Stimulated activated CD4-positive, alpha-beta T cell treated with anti-CD3 and anti-CD28 coated beads, Interleukin-2, amount 100 ng/mL, for 24 hours (primary cell): ENCODE measurements at regions not wholly inside any gene's neighbourhood (a gene's known extent, or its start where the extent isn't known, plus 50 kb on each side); places are given as distances from the start of the nearest gene placed in this dataset.
A peak's percentile ranks its signal among the peaks of the same experiment; 100 is the strongest.

ENCODE experiments used
- DNase-seq, 2 donors: peaks; one replicate each; pipeline ENCODE4 v3.0.0-alpha.2; 2020

DNA sequence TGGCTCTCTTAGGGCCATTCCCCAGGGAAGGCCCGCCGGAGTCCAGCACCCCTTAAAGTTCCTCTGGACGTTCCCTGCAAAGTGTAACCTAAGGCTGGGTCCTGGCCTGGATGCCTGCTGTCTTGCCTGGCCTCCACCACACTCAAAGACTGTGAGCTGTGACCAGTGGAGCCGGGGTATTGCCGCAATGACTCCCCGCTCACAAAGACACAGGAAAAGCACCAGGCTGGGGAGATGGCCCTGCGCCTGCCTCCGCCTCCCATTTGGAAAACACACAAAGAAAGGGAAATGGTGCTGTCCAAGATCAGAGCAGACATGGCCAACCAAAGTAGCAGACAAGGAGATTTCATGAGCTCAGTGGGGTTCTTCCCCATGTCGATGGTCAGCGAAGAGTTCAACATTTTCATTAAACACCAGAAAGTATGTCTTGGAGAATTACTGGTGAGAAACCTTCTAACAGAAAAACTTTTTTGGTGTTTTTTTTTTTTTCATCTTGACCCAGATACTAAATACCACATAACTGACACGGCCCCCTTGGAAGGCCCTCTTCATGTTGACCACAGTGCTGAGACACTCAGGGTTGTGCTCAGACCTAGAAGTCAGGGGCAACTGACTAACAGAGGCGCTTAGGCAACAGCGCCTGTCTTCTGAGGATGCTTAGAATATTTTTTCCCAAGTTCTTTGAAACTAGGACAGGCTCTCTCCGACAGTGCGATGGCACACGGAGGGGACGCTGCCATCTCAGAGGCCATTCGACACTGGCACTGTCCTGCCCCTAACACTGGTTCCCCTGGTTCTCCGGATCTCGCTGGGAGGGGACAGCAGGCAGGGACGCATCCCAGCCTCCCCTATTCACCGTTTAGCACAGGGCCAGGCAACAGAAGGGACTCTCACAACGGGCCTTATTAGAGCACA is 226.4 kb upstream of the ID2 start:
- DNase-seq, result no peak

GRCh38 chr2:8456151-8457091 is 225.4 kb upstream of the ID2 start:
- DNase-seq, result peak; percentile 56 to 58

DNA sequence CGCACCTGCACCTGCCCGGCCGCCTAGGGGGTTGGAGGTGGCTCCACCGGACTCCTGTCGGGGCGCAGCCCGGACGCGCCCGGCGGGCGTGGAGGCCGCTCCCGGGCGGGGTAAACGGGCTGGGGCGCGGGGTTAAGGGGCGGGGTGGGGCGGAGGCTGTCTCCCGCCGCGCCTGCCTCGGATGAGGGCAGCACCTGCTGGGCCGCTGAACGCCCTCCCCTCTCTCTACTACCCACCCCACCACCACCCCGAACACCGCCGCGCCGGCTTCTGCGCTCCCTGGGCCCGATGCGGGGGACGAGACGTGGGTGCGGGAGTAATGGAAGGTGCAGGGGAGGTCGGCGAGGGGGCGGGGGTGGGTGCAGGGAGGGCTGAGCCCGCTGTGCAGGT is 224.8 kb upstream of the ID2 start:
- DNase-seq, result peak in 1 of 2 donors; percentile 30

DNA sequence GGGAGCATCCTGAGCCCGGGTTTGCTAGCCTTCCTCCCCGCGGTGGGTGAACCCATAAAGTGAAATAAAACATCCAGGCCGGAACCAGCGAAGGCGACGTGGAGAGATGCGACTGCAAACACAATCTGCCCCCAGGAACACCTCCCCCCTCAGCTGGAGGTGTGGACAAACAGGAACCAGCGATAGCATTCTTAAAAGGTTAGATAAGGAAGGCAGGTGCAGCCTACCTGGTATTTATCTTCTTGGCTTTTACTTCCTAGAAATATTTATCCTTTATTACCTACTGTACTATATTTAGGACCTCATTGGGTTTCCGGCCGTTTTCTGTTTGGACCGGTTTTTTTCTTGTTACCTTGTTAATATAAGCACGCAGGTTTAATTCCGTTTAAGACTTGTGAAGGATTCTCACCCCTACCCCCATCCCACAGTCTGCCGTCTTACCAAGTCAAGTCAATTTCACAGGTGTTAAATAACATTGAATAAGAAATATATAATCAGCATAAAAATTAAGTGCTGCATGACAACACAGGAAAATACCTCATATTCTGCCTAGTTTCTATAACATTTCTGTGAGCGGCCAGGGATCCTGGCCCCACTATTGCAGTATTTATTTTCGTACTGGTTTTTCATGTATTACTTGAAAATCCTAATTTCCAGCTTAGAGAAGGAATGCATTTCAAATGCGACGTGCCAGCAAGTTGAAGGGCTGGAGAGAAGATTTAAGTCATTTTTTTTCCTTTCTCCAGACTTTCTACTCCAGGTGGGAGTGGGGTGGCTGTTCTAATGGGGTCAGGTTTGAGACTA is 224.0 kb upstream of the ID2 start:
- DNase-seq, result no peak

DNA sequence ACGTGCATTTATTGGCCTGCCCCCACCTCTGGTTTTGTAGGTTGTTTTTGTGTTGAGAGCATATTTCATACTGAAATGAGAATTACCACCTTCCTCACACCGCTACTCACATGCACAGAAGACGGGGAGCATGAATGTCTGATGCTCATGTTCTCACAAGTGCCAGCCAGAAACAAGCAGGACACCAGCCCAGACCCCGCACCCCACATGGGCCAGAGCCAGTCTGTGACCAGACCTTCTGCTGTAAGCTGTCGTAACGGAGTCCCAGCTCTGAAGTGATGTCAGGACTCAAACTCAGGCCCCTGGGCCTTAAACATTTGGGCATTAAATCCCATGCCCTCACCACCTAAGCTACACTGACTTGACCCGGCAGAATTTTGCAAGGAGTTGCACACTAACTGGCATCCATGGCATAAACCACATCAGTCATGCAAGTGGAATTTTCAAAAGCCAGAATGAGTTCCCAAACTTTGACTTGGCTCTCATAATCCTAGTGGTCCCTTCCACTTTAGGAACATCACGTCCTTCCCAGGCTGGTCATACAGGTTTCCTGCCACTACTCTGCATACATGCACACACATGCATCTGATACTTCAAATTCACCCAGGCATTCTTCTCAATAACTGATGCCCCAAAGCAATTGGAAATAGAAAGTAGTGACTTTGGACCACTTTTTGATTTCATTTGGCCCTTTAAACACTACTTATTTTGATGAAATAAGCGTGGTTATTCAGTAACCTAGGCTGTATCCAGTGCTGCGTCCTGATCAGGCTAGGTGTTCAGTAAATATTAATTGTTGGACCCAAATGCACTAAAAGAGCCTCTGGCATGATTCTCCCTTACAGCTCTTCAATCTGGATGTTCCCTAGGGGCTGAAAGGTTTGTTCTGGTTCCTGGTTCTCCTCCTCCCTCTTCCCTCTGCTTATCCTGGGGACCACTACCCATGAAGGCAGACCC is 223.1 kb upstream of the ID2 start:
- no peak for DNase-seq

- no peak for DNase-seq
Measured at GRCh38 chr2:8459474-8459873, 222.4 kb upstream of the ID2 start.

GRCh38 chr2:8461341-8461740 is 220.5 kb upstream of the ID2 start:
- no peak for DNase-seq

- DNase-seq, result no peak
Measured at GRCh38 chr2:8462280-8462679, 219.6 kb upstream of the ID2 start.

DNA sequence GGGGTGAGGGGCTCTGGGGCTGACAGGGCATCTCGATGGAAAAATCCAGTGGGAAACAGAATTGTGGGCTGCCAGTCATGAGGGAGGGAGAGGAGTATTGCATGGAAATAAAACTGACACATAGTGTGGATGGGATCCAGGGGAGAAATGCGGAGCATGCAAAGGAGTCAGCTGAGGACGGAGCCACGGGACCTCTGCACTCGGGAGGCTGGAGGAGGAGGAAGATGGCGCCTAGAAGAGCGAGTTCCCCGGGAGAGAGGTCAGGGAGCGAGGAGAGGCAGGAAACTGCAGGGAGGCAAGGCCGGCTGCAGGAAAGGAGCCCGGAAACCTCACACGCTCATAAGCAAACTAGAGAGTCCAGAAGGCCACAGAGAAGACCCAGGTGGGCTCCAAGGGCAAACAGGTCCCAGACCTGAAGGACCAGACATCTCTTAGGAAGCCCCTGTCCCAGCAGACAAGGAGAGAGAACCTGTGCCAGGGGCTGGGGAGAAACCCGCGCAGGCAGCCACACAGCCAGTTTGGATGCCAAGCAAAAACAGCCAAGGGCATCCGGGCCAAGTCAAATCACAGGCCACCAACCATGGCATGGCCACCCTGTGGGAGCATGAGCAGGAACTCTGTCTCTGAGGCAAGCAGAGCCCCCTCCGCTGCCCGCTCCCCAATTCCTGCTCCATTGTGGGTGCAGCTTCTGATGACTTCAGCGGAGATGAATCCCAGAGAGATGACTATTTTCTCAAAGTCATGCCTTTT is 218.8 kb upstream of the ID2 start:
- DNase-seq, result no peak

GRCh38 chr2:8465560-8465959 is 216.3 kb upstream of the ID2 start:
- DNase-seq, result no peak

DNA sequence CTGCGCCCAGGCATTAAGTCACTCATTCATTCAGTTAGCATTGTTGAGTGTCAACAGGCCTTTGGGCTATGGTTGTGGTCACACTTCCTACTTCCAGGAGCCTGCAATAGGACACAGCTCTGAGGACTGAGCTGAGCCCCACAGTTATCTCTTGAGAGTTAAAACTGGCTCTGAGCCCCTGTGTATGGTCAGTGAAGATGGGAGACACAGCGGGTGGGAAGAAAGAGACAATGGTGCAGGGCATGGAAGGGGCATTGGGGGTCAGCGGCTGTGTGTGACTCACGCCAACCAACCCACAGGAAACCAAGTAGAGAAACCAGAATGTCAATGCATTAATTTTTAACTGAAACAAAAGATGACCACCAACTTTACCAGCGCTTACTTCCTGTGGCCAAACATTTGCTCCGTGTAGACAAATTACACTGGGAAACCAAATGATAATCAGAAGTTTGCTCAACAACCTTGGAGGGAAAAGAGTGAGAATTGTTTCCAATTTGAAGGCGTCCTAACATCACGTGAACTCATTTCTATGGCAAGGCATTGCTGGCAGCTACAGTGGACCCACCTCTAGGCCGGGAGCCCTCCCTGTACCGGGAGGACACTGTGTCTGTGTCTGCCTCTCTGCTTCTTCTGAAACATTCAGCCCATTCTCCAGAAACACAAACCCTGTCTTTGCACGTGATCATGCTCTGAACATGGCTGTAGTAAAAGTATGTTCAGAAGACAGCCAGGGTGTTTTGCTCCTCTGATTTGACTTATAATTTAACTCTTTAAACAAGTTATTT is 212.0 kb upstream of the ID2 start:
- no peak for DNase-seq

DNA sequence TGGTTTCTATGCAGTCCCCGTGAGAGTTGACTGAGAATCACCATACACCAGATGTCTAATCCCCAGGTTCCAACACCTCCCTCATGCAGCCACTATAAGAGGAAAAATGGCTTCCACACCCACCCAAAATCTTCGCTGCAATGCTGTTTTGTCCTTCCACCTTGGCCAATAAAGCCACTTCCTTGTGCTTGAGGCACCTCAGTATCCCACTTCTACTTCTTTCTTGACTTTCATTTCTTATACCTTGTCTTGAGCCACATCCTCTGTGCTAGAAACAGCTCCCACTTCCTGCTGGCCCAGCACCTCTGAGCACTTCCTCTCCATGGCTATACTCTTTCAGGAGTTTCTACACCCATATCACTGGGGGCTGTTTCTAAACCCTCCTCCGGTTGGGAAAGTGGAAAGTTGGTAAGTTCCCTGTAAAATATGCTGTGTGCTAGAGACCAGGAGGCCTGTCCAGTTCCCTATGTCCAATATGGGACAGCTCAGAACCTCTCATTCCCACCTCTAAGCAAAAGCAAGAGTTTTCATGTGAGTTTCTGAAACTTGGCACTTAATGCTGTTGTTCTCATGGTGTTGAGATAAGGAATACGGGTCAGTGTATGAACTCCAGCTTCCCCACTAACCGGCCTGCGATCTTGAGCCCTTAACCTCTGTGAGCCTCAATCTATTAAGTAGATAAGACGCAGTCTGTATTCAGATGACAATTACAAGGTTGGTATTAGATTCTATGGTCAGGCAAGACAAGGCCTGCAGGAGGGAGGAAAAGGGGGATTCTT is 209.1 kb upstream of the ID2 start:
- no peak for DNase-seq

- DNase-seq, result peak; percentile 47 to 51
Measured at GRCh38 chr2:8475349-8476031, 206.4 kb upstream of the ID2 start.

DNA sequence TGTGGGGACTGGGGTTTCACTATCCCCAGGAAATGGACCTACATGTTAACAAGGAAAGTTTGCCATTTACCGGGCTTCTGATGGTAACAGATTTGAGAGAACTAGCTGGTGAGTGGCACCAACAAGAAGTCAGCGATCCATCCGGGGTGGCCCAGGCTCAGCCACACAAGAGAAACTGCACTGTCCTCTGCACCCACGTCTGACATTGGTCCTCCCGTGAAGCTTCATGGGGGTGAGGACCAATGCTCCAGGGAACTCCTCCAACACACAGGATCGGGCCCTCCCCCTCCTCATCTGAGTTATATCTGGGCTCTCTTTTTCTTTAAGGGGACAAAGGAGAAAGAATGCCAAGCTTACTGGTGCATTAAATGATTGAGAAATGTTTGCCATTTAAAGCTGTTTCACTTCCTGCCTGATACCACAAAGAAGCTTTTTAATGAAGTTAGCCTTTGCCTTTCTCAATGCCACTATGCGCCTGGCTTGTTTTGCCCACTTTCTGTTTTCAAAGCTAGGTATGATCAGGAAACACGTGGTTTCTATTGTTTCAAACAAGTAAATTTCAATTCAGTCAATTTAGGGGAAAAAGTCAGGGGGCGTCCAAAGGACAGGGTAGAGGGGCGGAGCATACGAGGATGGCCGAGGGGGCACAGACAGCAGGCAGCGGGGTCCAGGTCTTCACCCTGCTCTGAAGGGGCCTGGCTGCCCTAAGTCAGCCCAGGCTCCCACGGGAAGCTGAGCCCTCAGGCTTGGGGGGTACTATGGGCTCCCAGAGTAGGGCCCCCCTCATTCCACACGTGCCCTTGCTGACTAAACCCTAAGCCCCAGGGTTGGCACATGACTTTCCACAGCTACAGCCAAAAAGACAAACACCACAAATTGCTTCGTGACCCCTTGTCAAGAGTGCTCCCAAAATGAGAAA is 204.0 kb upstream of the ID2 start:
- no peak for DNase-seq

GRCh38 chr2:8478471-8478793 is 203.4 kb upstream of the ID2 start:
- no peak for DNase-seq

DNA sequence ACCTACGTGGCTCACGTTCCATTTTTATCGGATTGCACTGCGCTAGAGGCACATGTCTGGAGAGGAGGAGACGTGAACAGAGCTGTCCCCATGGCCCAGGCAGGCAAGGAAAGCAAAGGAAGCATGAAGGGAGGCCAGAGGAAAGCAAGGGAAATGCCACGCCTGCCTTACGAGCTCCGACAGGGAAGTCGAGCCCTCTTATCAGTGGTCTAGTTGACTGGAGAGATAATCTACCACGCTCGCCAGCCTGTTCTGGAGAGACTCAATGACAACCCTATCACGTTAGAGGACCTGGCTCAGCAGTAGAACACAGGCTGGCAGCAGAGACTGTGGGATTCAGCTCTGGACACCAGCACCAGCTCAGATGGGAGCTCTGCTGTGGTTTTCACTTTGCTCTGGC is 202.6 kb upstream of the ID2 start:
- no peak for DNase-seq

- DNase-seq, result no peak
Measured at GRCh38 chr2:8480915-8481314, 200.9 kb upstream of the ID2 start.
